ENCODE measurements at regions not wholly inside any gene's neighbourhood (a gene's known extent, or its start where the extent isn't known, plus 50 kb on each side); places are given as distances from the start of the nearest gene placed in this dataset.

DNA sequence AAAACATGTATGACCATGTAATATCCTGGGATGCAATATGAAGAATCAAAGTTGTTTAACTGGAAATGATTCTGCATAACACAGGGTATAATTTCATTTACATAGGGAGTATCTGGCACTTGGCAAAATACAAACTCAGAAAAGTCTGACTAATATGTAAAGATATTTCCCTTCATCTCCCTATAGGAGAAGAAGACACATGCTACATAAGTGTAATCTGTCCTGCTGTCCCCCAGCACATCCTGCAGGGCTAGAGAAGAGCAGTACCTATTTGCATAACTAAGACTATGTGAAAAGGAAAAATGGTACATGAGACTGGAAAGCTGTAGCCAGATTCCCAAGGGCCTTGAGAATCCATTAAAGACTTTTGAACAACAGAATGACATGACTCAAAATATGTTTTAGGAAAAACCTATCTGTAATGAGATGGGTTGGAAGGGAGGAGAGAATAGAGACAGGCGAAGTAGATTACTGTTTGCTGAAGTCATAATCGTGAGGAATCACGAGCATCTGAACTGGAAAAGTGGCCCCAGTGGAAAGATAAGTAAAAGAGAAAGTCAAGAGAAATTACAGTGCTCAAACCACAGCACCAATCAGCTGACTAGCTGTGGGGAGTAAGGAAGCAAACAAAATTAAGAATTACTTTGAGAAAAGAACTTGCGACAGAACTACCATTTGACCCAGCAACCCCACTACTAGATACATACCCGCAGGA is 155.1 kb upstream of the HMGA2 start:
- TF ChIP-seq CTCF (IDR thresholded peaks at IDR 0.05; ENCODE audit: low read length) = no peak
- no peak for TF ChIP-seq EZH2 (optimal IDR thresholded peaks at IDR 0.05; ENCODE audit: low read depth, low read length)

Data from MM.1S (cell line).